Right atrium auricular region (tissue), 2 donors: ENCODE measurements at regions not wholly inside any gene's neighbourhood (a gene's known extent, or its start where the extent isn't known, plus 50 kb on each side); places are given as distances from the start of the nearest gene placed in this dataset.

ENCODE experiments used
- DNase-seq: peaks from one replicate; pipeline ENCODE4 v3.0.0-alpha.2; 2019; ENCODE audit warnings: low spot score
- H3K27ac ChIP-seq, 2 donors: fragments of 200-600 bp; sonication (generic); 1 replicate in 1 of 2; 2 replicates in 1 of 2; pipeline ENCODE4 v1.5.1; 2016 to 2019
- H3K27me3 ChIP-seq, 2 donors: fragments of 200-600 bp; sonication (generic); one replicate each; pipeline versions ENCODE4 v1.5.1 to v1.6.0; 2017 to 2019
- H3K36me3 ChIP-seq: fragments of 200-600 bp; sonication (generic); one replicate; pipeline ENCODE4 v1.5.1; 2016
- H3K4me1 ChIP-seq, 2 donors: fragments of 200-600 bp; sonication (generic); one replicate each; pipeline versions ENCODE4 v1.5.1 to v1.6.0; 2017 to 2019
- H3K4me3 ChIP-seq, 2 donors: fragments of 200-600 bp; sonication (generic); 1 replicate in 1 of 2; 2 replicates in 1 of 2; pipeline ENCODE4 v1.5.1; 2017 to 2019; ENCODE audit warnings: mild to moderate bottlenecking in 1 of 2, moderate library complexity in 1 of 2
- H3K9me3 ChIP-seq, 2 donors: fragments of 200-600 bp; sonication (generic); one replicate each; pipeline ENCODE4 v1.5.1; 2019
- TF ChIP-seq, protein P1 (sequence below), 2 donors: fragments of 200-600 bp; sonication (generic); IDR thresholded peaks; one replicate each; pipeline ENCODE4 v1.5.1; 2019; ENCODE audit warnings: antibody characterized with exemption in 2 of 2

DNA sequence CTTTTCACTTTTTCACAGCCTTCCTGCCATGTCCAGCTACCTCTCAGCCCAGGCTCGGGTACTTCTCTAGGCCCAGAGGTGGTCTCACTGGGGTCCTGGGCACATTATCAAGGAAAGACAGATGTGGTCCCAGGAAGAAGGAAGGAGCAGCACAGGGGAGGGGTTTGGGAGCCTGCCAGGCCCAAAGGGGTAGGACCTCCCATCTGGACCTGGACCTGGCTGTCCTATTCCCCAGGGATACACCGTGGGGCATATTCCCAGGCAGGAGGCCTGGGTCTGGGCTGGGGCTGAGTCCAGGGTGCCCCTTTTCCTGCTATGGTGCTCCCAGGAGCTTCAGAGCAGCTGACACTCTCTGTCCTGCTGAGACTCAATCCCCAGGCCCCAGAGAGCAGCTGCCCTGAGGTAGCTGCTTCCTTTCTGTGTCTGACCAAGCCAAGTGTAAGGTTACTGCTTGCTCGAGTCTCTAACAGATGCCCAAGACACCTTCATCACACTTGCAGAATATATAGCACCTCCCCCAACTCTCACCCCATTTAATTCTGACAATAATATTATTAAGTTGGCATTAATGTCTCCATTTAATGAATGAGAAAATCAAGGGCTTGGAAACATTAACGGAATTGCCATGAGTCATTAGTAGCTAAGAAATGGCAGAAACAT lies 232.0 kb downstream of the BUD13 start:
- no peaks in the 10 kb centered on the region for H3K27me3 ChIP-seq
- DNase-seq, result no peak
- H3K4me1 ChIP-seq, result no peaks in the 10 kb centered on the region
- TF ChIP-seq, protein P1, sequence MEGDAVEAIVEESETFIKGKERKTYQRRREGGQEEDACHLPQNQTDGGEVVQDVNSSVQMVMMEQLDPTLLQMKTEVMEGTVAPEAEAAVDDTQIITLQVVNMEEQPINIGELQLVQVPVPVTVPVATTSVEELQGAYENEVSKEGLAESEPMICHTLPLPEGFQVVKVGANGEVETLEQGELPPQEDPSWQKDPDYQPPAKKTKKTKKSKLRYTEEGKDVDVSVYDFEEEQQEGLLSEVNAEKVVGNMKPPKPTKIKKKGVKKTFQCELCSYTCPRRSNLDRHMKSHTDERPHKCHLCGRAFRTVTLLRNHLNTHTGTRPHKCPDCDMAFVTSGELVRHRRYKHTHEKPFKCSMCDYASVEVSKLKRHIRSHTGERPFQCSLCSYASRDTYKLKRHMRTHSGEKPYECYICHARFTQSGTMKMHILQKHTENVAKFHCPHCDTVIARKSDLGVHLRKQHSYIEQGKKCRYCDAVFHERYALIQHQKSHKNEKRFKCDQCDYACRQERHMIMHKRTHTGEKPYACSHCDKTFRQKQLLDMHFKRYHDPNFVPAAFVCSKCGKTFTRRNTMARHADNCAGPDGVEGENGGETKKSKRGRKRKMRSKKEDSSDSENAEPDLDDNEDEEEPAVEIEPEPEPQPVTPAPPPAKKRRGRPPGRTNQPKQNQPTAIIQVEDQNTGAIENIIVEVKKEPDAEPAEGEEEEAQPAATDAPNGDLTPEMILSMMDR (IDR thresholded peaks at IDR 0.05), result no peak
- H3K9me3 ChIP-seq, result no peaks in the 10 kb centered on the region
- H3K27ac ChIP-seq, result no peak overlapping the region
- no peaks in the 10 kb centered on the region for H3K36me3 ChIP-seq
- no peak overlapping the region for H3K4me3 ChIP-seq

DNA sequence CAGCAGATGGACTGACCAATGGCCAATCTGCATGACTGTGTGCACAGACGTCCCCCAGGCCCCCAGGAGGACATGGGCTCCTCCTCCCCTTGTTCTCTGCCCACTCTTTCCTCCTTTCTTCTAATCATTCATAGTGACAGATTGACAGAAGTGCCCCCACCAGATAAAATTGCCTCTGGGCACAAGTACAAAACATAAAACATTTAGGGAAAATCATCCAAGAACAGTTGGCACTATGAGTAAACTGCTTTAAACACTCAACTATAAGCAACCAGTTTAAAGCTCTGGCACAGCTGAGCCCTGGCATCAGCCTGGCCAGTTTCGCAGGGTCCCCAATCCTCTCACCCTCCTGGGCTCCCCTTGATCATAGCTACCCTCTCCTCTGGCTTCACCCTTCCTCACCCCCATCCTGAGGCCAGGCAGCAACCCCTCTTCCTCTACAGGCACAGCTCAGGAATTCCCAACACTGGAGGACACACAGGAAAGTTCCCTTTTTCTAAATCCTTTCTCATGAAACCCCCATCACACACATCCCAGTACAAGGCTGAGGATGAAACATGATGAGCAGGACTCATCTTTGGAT lies 232.9 kb downstream of the BUD13 start:
- H3K9me3 ChIP-seq, result no peaks in the 10 kb centered on the region
- DNase-seq, result no peak
- no peaks in the 10 kb centered on the region for H3K36me3 ChIP-seq
- TF ChIP-seq, protein P1 (IDR thresholded peaks at IDR 0.05), result no peak
- no peak overlapping the region for H3K4me3 ChIP-seq
- H3K27me3 ChIP-seq, result no peaks in the 10 kb centered on the region
- no peak overlapping the region for H3K27ac ChIP-seq
- H3K4me1 ChIP-seq, result no peaks in the 10 kb centered on the region

DNA sequence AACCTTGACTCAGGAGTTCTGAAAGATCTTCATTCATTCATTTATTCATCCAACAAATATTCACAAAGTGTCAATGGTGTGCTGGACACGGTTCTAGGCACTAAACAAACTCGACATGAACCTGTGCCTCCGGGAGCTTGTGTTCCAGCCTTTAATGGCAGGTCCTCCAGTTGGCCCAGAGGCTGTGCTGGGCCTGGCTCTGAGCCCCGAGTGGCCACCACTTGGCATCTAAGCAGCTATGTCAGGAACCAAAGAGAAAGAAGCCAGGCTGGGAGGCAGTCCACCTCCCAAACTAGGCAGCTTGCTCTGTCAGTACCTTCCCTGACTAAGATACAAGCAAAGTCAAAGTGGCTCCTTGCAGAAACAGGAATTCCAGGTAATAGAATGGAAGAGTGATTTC lies 233.6 kb downstream of the BUD13 start:
- Histone ChIP-seq H3K27ac (no peak overlapping the region), H3K36me3 (no peaks in the 10 kb centered on the region), H3K4me3 (no peak overlapping the region), H3K4me1 (no peaks in the 10 kb centered on the region), H3K27me3 (no peaks in the 10 kb centered on the region), H3K9me3 (no peaks in the 10 kb centered on the region)
- TF ChIP-seq, protein P1 (IDR thresholded peaks at IDR 0.05), result no peak
- no peak for DNase-seq

DNA sequence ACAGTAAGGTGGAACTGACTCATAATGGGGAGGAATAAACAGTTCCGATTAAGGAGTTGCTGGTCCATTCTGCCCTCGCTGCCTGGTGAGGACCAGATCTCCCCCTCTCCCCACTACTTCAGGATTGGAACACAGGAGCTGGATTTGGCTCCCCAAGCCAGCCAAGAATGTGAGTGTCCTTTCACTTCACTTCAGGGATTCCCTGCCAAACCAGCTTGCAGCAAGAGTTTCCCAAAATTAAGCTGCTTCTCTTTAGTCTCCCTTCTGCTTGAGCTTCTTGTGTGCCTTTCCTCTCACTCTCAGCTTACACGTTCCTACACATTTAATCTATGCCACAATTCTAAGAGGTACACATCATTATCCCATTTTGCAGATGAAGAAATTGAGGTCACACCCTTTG lies 234.1 kb downstream of the BUD13 start:
- no peak overlapping the region for H3K27ac ChIP-seq
- DNase-seq, result no peak
- no peaks in the 10 kb centered on the region for H3K4me1 ChIP-seq
- no peaks in the 10 kb centered on the region for H3K27me3 ChIP-seq
- TF ChIP-seq, protein P1 (IDR thresholded peaks at IDR 0.05), result no peak
- H3K4me3 ChIP-seq, result no peak overlapping the region
- no peaks in the 10 kb centered on the region for H3K36me3 ChIP-seq
- no peaks in the 10 kb centered on the region for H3K9me3 ChIP-seq

DNA sequence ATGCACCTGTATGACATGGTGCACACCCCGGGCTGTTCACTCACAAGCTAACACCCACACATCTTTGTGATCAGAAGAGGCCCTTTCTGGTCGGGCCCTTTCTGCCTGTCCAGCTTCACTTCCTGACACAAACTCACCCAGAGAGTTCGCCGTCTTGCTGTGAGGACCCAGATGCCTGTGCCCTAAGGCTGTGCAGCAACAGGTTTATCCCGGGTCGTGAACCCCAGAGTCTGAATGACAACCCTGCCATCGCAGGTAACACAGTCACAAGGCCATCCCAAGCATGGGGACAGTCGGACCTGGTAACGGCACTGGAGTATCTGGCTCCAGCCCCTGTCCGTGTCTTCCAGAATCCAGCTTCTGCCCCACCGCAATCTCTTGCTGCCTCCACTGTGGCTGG lies 235.1 kb downstream of the BUD13 start:
- TF ChIP-seq, protein P1 (IDR thresholded peaks at IDR 0.05), result no peak
- Histone ChIP-seq H3K36me3 (no peaks in the 10 kb centered on the region), H3K27me3 (no peaks in the 10 kb centered on the region), H3K9me3 (no peaks in the 10 kb centered on the region), H3K4me3 (no peak overlapping the region), H3K27ac (no peak overlapping the region), H3K4me1 (no peaks in the 10 kb centered on the region)
- DNase-seq, result no peak

DNA sequence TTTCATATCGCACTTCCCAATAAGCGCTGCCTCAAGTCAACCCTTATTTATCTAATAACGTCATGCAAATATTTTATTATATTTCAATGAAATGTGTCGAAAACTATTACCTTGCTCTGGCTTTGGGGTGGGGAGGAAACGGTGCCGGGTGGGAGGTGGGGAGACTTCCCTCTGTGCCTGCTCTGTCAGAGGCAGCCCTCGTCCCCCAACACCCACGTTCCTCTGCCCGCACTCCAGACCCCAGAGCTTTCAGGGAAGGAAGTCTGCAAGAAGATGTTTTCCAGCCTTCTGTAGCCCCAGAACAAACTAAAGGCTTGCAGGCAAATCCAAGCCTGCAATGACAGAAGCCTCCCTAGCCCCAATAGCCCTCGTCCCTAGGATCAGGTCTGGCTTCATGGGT lies 235.7 kb downstream of the BUD13 start:
- DNase-seq, result no peak
- Histone ChIP-seq H3K4me1 (no peaks in the 10 kb centered on the region), H3K27me3 (no peaks in the 10 kb centered on the region), H3K4me3 (no peak overlapping the region), H3K36me3 (no peaks in the 10 kb centered on the region), H3K27ac (no peak overlapping the region), H3K9me3 (no peaks in the 10 kb centered on the region)
- TF ChIP-seq, protein P1 (IDR thresholded peaks at IDR 0.05), result no peak
